HFFc6 (cell line): ENCODE measurements at regions not wholly inside any gene's neighbourhood (a gene's known extent, or its start where the extent isn't known, plus 50 kb on each side); places are given as distances from the start of the nearest gene placed in this dataset.

Experiments used
- DNase-seq: peaks from one replicate; pipeline ENCODE4 v3.0.0-alpha.2; 2018
- H3K27ac Mint-ChIP-seq: 2 replicates; pipeline ENCODE4 v1.8.0; 2020; ENCODE audit warnings: mild to moderate bottlenecking, mixed read lengths
- H3K27me3 Mint-ChIP-seq: 2 replicates; pipeline ENCODE4 v1.8.0; 2021; ENCODE audit warnings: mild to moderate bottlenecking, moderate library complexity, mixed read lengths; ENCODE audit not compliant: insufficient read depth
- H3K36me3 Mint-ChIP-seq: 2 replicates; pipeline ENCODE4 v1.8.0; 2021; ENCODE audit warnings: low read depth, mixed read lengths
- H3K4me1 Mint-ChIP-seq: 2 replicates; pipeline ENCODE4 v1.8.0; 2020; ENCODE audit warnings: low read depth, mixed read lengths
- H3K4me3 Mint-ChIP-seq: 2 replicates; pipeline ENCODE4 v1.8.0; 2020; ENCODE audit warnings: mild to moderate bottlenecking, moderate library complexity, mixed read lengths
- H3K9me3 Mint-ChIP-seq: 2 replicates; pipeline ENCODE4 v1.8.0; 2020; ENCODE audit warnings: mild to moderate bottlenecking, mixed read lengths
- TF ChIP-seq, protein P1 (sequence below): fragments of 200-600 bp; sonication (generic); IDR thresholded peaks from 2 replicates; pipeline ENCODE4 v1.5.0; 2021; ENCODE audit warnings: antibody characterized with exemption, mild to moderate bottlenecking

DNA sequence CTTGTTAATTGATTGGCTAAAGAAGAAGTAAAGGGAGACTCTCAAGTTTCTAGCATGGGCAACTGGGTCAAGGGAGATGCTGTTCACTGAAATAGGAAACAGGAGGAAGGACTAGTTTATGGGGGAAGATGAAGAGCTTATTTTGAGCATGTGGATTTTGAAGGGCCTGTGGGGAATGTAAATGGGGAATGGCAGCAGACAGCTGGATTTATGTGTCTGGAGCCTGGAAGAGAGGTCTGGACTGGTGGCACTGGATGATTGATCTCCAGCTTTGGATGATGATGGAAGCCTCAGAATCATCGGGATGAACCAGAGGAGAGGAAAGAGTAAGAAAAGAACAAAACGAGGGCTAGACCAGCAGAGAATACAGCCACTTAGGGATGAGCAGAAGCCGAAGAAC lies 54.9 kb upstream of the ENAH start:
- Mint-ChIP-seq H3K36me3 (no peaks in the 10 kb centered on the region), H3K4me3 (no peak overlapping the region), H3K4me1 (peaks cover 8% of the 10 kb centered on the region; the same call in 1 of the 2 replicates), H3K9me3 (no peaks in the 10 kb centered on the region), H3K27ac (no peak overlapping the region), H3K27me3 (no peaks in the 10 kb centered on the region; the same call in 1 of the 2 replicates)
- TF ChIP-seq, protein P1, sequence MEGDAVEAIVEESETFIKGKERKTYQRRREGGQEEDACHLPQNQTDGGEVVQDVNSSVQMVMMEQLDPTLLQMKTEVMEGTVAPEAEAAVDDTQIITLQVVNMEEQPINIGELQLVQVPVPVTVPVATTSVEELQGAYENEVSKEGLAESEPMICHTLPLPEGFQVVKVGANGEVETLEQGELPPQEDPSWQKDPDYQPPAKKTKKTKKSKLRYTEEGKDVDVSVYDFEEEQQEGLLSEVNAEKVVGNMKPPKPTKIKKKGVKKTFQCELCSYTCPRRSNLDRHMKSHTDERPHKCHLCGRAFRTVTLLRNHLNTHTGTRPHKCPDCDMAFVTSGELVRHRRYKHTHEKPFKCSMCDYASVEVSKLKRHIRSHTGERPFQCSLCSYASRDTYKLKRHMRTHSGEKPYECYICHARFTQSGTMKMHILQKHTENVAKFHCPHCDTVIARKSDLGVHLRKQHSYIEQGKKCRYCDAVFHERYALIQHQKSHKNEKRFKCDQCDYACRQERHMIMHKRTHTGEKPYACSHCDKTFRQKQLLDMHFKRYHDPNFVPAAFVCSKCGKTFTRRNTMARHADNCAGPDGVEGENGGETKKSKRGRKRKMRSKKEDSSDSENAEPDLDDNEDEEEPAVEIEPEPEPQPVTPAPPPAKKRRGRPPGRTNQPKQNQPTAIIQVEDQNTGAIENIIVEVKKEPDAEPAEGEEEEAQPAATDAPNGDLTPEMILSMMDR: no peak
- no peak for DNase-seq

DNA sequence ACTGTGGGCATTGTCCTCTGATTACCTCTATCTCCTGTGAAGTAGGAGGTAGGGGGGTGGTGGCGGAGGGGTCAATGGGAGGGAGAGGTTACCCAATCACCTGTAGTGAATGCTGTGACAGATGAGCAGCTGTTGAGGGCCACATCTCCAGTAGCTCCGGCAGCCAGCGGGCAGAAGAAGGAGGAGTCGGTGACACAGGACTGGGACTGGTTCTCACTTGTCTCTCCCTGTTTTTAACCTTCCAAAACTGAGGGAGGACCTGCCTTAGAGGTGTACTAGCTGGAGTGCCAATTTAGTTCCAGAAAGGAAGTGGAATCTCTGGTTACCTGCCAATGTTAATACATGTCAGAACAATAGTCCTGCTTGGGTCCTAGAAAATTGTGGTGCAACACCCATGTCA lies 56.2 kb upstream of the ENAH start:
- H3K27ac Mint-ChIP-seq: no peak overlapping the region
- TF ChIP-seq, protein P1: no peak
- no peaks in the 10 kb centered on the region for H3K9me3 Mint-ChIP-seq
- peaks cover 8% of the 10 kb centered on the region; the same call in 1 of the 2 replicates for H3K4me1 Mint-ChIP-seq
- H3K27me3 Mint-ChIP-seq: no peaks in the 10 kb centered on the region; the same call in 1 of the 2 replicates
- no peaks in the 10 kb centered on the region for H3K36me3 Mint-ChIP-seq
- DNase-seq: no peak
- no peak overlapping the region for H3K4me3 Mint-ChIP-seq

DNA sequence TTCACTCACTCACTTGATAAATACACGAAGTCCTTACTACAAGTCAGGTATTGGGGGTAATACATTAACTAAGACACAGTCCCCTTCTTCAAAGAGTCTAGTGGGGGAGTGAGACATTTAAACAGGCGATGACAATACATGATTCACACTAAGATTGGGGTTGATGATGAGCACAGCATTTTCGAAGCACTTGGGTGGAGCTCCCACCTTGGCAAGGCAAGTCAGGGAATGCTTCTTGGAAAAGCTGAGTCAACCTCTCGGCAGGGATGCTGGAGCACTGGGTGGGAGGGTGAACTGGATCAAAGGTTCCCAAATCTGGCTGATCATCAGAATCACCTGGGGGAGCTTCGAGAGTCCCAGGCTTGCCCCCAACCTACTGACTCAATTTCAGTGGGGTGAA lies 57.9 kb upstream of the ENAH start:
- no peaks in the 10 kb centered on the region for H3K9me3 Mint-ChIP-seq
- H3K4me3 Mint-ChIP-seq: no peak overlapping the region
- no peak overlapping the region for H3K27ac Mint-ChIP-seq
- H3K4me1 Mint-ChIP-seq: peaks cover 8% of the 10 kb centered on the region; the same call in 1 of the 2 replicates
- H3K36me3 Mint-ChIP-seq: no peaks in the 10 kb centered on the region
- DNase-seq: peak; percentile 38
- no peaks in the 10 kb centered on the region; the same call in none of the 2 replicates for H3K27me3 Mint-ChIP-seq
- TF ChIP-seq, protein P1: no peak

DNA sequence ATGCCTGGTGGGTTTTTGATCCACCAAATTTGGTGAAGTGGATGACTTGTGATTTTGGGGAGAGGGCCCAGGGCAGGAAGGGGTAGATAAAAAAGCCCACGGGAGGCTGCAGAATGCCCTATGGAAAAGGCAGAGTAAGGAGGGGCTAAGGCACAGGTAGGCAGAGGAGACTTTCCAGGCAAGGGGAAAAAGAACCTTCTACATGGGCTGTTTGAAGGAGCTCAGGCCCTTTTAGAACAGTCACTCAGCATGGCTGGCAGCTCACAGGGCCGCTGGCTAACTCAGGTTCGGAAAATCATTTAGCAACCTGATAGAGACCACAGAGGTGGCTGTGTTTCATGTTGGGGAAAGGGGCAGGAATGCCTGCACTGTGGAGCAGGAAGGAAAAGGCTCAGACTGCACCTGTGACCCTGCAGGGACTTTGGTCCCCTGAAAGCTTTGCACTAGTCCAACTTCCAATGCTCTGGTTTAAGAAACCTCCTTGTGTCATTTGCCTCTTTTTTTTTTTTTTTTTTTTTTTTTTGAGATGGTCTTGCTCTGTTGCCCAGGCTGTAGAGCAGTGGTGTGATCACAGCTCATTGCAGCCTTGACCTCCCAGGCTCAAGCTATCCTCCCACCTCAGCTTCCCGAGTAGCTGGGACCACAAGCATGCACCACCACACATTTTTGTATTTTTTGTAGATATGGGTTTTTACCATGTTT lies 58.5 kb upstream of the ENAH start:
- Mint-ChIP-seq H3K27me3 (no peaks in the 10 kb centered on the region; the same call in none of the 2 replicates), H3K9me3 (no peaks in the 10 kb centered on the region), H3K36me3 (no peaks in the 10 kb centered on the region), H3K4me1 (peaks cover 8% of the 10 kb centered on the region; the same call in 1 of the 2 replicates), H3K4me3 (no peak overlapping the region), H3K27ac (no peak overlapping the region)
- TF ChIP-seq, protein P1: no peak
- DNase-seq: no peak

DNA sequence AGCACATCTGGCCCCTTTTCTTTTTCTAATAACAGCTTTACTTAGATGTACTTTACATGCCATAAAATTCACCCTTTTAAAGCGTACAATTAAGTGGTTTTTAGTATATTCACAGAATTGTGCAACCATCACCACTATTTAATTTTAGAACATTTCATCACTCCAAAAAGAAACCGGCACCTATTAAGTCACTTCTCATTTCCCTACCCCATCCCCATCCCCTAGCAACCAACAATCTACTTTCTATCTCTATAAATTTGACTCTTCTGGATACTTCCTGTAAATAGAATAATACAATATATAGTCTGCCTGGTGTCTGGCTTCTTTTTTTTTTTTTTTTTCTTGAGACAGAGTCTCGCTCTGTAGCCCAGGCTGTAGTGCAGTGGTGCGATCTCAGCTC lies 59.5 kb upstream of the ENAH start:
- DNase-seq: no peak
- no peak overlapping the region for H3K4me3 Mint-ChIP-seq

More for the DNA sequence above, 59.5 kb upstream of the ENAH start:
- no peaks in the 10 kb centered on the region for H3K9me3 Mint-ChIP-seq
- peaks cover 8% of the 10 kb centered on the region; the same call in 1 of the 2 replicates for H3K4me1 Mint-ChIP-seq
- no peaks in the 10 kb centered on the region for H3K36me3 Mint-ChIP-seq
- no peak overlapping the region for H3K27ac Mint-ChIP-seq
- TF ChIP-seq, protein P1: no peak
- no peaks in the 10 kb centered on the region; the same call in none of the 2 replicates for H3K27me3 Mint-ChIP-seq
